ENCODE measurements at regions not wholly inside any gene's neighbourhood (a gene's known extent, or its start where the extent isn't known, plus 50 kb on each side); places are given as distances from the start of the nearest gene placed in this dataset.
"Not testable (repeated sequence)": the region's sequence is repeated elsewhere in the genome, so short reads cannot be mapped to it uniquely, and the experiment has no call there.

GRCh38 chr4:31390849-31391248 is 670.7 kb downstream of the PCDH7 start:
- DNase-seq, result no peak

DNA sequence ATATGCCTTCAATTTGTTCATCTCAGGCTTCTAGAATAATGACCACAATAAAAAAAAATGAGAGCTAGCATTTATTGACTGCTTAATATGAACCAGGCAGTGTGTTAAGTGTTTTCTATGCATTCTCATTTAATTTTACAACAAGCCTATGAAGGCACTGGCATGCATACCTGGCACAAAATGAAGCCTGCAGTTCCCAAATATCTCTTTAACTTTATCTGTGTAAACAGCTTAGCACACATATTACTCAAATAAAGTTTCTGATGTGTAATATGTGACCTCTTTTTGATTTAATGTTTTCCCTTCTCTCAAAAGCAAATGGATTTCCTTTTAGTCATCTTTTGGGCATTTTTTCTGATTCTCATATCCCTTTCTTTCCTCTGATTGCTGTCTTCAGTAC is 671.8 kb downstream of the PCDH7 start:
- DNase-seq, result no peak

DNA sequence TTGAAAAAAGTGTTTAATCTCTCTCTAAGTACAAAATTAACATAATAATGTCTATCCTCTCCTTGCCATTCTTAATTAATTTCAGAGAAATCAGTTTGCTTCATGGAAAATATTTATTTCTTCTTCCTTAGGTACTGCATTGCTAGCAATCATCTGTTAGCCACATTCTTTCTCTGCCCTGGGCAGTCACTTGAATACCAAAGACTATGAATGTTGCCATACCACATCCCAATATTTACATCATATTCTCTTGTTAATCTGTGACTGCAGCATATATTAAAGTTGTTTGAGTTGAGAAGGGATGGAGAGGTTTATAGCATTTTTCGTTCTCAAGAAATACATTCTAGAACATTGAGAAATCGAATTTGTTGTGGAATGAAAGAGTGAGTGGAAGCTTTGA is 672.8 kb downstream of the PCDH7 start:
- no peak for DNase-seq

GRCh38 chr4:31408121-31408520 is 688.0 kb downstream of the PCDH7 start:
- DNase-seq, result no peak

DNA sequence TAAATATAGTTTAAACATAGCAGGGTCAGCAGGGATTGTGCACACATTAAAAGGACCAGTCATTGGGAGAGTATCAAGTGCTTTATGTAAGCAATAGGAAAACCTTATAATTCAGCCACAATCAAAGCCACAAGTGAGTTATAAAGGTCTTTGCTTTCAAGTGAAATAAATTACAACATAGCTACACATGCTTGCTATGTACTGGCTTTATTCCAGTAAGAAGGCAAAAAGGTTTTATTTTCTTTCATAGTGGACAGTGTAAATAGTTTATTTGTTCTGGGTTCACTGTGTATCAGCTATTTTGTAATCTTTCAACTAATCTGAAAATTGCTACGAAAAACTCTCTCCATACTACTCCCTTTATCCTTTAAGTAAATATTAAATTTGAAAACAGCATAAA is 691.4 kb downstream of the PCDH7 start:
- DNase-seq, result no peak

DNA sequence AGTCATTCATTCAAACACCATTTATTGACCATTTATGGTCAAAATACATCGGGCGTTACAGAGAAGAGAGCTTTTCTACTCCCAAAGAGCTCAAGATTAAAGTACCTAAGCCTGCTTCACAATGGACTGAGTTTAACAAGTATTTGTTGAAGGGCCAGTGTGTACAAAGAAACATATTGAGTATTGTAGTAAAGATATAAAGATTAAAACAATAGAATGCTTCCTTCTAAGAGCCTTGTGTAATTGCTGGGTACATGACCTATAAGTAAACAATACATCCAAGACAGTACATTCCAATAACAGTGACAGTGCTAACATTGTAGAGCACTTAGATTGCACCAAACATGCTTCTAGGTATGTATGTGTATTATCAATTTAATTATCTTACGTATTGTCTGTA is 695.5 kb downstream of the PCDH7 start:
- DNase-seq, result no peak

- DNase-seq, result no peak
Measured at GRCh38 chr4:31416498-31416897, 696.3 kb downstream of the PCDH7 start.

- DNase-seq, result no peak
Measured at GRCh38 chr4:31417040-31417439, 696.9 kb downstream of the PCDH7 start.

DNA sequence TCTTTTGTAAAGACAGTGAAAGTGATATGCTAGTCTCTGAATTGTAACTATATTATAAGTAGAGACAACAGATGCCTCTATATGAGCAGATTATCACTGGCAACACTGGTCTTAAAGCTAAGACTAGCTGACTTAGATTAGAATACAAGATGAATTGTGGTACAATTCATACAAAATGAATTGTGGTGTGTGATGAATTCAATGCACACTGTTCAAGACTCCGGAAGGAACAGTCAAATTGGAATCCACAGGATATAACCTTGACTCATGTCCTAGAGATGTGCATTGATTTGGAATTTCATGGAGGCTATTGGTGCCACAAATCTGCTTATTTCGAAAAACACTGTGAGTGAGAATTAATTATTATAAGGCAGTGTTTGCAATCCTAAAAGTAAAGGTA is 701.8 kb downstream of the PCDH7 start:
- no peak for DNase-seq

DNA sequence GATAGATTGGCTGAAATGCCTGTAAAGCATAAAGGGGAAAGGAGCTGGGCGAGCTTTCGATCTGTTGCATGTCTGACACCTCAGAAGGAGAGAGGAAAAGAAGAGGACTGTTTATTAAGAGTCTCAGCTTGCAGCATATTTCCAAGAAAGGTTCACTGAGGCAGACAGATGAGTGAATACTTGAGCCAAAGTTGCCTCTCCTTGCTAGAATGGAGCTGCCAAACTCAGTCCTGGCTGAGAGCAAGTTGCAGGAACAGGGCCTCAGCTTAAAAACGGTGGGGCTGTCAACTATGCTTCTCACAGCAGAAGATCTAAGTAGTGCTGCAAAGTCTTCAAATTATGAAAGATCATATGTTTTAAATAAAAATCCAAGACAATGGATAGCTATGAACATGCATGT is 707.5 kb downstream of the PCDH7 start:
- no peak for DNase-seq

- DNase-seq, result no peak
Measured at GRCh38 chr4:31442236-31442635, 722.1 kb downstream of the PCDH7 start.

GRCh38 chr4:31445526-31445925 is 725.4 kb downstream of the PCDH7 start:
- no peak for DNase-seq

DNA sequence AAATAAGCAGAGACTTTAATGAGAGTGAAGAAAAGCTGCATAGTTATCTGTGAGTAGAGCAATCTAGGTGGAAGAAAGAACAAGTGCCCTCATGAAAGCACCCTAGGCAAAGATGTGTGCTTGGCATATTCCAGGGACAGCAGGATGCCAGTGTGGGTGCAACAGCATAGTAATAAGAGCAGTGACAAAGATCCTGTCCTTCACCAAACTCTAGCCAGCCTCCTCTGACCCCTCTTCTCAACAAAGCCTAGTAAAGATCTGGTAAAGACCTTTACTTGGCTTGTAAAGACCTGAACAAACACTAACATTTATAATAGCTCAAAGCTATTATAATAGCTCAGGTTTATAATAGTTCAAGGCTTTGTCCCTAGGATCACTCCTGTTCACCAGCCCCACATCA is 735.4 kb downstream of the PCDH7 start:
- no peak for DNase-seq

DNA sequence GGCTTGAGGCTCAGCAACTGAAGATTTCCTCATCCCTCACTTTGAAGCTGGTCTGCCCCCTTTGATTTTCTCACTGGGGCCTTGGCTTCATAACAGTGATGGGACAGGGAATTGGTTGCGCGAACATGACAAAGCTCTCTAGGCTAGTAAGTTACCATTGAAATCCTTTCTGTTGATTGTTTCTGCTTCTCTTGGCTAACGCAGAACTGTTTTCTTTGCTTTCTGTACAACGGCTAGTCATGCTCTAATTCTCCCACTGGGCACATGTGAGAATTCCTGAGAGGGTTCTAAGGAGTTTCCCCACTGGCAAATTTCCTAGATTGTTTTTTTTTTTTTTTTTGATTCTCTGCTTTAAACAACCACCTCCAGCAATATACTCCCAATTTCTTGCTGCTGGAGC is 738.6 kb downstream of the PCDH7 start:
- DNase-seq, result no peak

- no peak for DNase-seq
Measured at GRCh38 chr4:31461421-31461820, 741.3 kb downstream of the PCDH7 start.

DNA sequence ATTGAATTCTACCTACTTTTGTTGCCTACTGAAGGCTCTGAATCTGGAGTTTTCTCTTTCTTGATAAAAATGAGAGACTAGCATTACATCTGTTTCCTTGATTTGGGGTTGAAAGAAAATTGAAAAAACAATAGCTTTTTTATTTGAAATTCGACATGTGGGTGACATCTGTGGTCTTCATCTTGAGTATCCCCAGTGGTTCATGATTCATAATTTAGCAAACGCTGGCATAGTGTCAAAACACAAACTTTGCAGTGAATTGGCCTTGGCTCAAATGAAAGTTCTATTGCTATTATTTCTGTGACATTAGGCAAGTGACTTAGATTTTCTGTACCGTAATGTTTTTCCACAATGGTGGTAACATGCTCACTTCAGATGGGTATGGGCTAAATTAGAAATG is 747.6 kb downstream of the PCDH7 start:
- DNase-seq, result no peak

GRCh38 chr4:31474221-31474620 is 754.1 kb downstream of the PCDH7 start:
- DNase-seq, result no peak

- no peak for DNase-seq
Measured at GRCh38 chr4:31482691-31483090, 762.5 kb downstream of the PCDH7 start.

GRCh38 chr4:31499216-31499615 is 779.0 kb downstream of the PCDH7 start:
- DNase-seq, result not testable (repeated sequence)

- no peak for DNase-seq
Measured at GRCh38 chr4:31516520-31516919, 796.4 kb downstream of the PCDH7 start.

DNA sequence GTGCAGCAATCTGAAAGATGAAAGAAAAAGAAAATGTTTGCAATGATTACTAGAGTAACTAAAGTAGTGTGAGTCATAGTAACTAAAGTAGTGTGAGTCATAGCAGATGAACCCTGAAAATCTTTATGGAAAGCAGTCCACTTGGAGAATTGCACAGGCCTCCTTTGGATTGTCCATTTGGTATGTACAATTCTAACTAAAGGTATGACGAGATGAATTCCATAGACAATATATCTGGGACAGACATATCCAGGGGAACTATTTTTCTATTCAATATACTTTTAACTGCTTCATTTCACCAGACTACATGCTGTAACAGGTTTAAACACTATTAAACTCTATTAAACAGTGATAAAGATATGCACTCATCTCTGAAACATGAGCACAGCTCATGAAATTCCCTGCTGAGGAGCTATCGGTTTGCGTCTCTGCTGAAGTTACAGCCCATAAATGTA is 798.7 kb downstream of the PCDH7 start:
- no peak for DNase-seq

DNA sequence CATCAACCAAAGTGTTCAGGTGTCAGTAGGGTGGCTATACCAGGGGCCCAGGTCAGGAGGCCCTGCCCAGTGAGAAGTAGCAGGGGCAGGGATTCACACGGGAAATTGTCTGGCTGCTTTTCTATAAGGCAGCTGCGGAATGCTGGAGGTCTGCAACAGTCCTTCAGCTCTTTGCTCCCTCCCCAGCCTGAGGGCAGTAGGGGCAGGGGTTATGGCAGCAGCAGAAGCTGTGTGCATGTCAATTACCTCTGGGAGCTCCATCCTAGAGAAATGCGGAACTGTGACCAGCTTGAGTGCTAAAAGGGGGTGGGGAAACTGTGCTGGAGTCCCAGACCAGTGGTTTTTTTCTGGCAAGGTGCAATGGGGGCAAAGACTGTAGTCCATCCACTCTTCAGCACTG is 810.4 kb downstream of the PCDH7 start:
- DNase-seq, result no peak

DNA sequence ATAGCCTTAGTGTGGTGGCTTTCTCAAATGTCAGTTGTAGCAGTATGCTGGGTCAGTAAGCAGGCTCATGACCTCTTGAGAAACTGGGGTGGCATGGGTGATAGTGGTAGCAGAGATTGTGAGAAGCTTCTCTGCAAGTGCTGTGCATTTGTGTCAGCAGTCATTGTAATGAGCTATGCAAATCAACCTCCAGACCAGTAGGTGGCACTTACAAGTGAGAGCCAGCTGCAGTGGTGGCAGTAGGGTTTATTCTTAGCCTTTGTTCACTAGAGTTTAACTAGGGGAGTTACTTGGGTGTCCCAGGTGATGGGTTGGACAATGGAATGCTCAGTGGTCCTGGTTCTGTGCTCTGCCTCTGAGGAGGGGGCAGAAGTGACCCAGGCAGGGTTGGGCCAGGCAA is 818.7 kb downstream of the PCDH7 start:
- no peak for DNase-seq

DNA sequence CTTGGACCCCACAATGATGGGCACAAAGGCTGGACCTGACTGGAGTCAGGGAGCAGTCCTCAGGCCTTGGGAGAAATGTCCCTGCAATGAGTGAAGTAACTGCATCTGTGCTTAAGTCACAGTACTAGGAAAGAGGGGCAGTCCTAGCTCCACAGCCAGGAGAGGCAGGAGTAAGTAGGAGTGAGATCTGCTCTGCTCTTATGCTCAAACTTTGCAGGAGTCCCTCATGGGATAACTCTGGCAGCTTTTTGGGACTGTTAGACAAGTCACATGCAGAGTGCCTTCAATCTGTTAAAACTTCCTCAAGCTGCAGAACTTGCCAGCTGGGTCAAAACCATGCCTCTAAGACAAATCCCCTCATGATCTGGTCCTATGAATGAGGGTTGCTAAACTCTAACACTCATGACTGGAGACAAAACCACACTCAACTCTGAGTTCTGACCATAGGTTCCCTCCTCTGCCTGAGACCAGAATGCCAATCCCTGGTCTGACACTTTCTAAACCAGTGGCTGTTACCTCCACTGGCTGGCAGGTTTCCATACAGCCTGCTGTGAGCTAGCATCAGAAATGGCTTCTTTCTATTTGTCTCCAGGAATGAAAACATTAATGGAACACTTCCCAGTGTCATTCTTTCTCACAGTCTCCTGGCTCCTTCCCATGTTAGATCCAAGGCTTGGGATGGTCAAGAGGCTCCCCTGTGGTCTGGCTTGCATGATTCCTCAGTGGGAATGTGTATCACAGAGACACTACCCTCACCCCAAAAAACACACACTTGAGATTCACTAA is 819.3 kb downstream of the PCDH7 start:
- no peak for DNase-seq

GRCh38 chr4:31545330-31545729 is 825.2 kb downstream of the PCDH7 start:
- no peak for DNase-seq
